Activated CD8-positive, alpha-beta T cell treated with anti-CD3 and anti-CD28 coated beads for 36 hours (primary cell): ENCODE measurements at regions not wholly inside any gene's neighbourhood (a gene's known extent, or its start where the extent isn't known, plus 50 kb on each side); places are given as distances from the start of the nearest gene placed in this dataset.

Source experiments
- ATAC-seq: fragments of 200-7000 bp; cut with Tn5 transposase; one replicate; pipeline ENCODE4 v1.10.0; 2021; ENCODE audit warnings: mild to moderate bottlenecking, moderate library complexity
- CTCF ChIA-PET: fragments of 350-600 bp; sonication (Branson Sonifier 250); formaldehyde crosslinking; loops from one replicate; lab custom pipeline; 2021; ENCODE audit warnings: antibody characterized with exemption; lab: Charles Lee
- POLR2A ChIA-PET: fragments of 350-600 bp; sonication (Branson Sonifier 250); formaldehyde crosslinking; loops from one replicate; lab custom pipeline; 2021; ENCODE audit warnings: antibody characterized with exemption; lab: Charles Lee
- DNase-seq: peaks from one replicate; pipeline ENCODE4 v3.0.0-alpha.2; 2020
- H3K27ac Mint-ChIP-seq: one replicate; pipeline ENCODE4 v1.8.0; 2021; ENCODE audit warnings: mild to moderate bottlenecking, mixed read lengths
- H3K27me3 Mint-ChIP-seq: one replicate; pipeline ENCODE4 v1.8.0; 2021; ENCODE audit warnings: mixed read lengths
- H3K36me3 Mint-ChIP-seq: one replicate; pipeline ENCODE4 v1.8.0; 2021; ENCODE audit warnings: low read depth, mixed read lengths
- H3K4me1 Mint-ChIP-seq: one replicate; pipeline ENCODE4 v1.8.0; 2021; ENCODE audit warnings: low read depth, mixed read lengths
- H3K4me3 Mint-ChIP-seq: one replicate; pipeline ENCODE4 v1.8.0; 2021; ENCODE audit warnings: mild to moderate bottlenecking, moderate library complexity, mixed read lengths
- H3K9me3 Mint-ChIP-seq: one replicate; pipeline ENCODE4 v1.8.0; 2021; ENCODE audit warnings: mixed read lengths
- intact Hi-C: fragments of 100-400 bp; cut with micrococcal nuclease; formaldehyde crosslinking; loops from one replicate; pipeline ENCODE4 v1.10.0; 2022
- TF ChIP-seq, protein P1 (sequence below): fragments of 200-600 bp; IDR thresholded peaks from one replicate; pipeline ENCODE4 v1.8.0; 2022; ENCODE audit warnings: antibody characterized with exemption, mild to moderate bottlenecking

DNA sequence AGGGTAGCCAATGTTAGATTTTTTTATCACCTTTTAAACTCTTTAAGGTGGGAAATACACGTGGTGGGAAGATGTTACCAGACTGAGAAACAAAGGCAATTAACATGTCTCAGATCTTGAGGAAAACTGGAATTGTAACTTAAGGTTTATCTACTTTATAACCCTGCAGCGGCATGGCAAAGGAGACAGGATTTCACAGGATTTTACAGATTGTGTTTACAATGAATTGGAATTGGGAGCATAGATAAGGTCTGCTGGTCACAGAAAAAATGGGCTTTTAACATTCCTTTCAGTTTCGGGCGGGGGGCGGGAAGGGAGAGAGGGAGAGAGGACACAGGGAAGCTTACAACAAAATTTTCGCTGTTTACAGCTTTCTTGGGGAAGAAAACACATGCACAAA lies 467.5 kb upstream of the CT83 start:
- intact Hi-C loops, result no loop called here
- Mint-ChIP-seq H3K4me3 (no peak overlapping the region), H3K36me3 (no peaks in the 10 kb centered on the region), H3K27ac (no peak overlapping the region), H3K4me1 (no peaks in the 10 kb centered on the region), H3K27me3 (no peaks in the 10 kb centered on the region), H3K9me3 (no peaks in the 10 kb centered on the region)
- TF ChIP-seq, protein P1, sequence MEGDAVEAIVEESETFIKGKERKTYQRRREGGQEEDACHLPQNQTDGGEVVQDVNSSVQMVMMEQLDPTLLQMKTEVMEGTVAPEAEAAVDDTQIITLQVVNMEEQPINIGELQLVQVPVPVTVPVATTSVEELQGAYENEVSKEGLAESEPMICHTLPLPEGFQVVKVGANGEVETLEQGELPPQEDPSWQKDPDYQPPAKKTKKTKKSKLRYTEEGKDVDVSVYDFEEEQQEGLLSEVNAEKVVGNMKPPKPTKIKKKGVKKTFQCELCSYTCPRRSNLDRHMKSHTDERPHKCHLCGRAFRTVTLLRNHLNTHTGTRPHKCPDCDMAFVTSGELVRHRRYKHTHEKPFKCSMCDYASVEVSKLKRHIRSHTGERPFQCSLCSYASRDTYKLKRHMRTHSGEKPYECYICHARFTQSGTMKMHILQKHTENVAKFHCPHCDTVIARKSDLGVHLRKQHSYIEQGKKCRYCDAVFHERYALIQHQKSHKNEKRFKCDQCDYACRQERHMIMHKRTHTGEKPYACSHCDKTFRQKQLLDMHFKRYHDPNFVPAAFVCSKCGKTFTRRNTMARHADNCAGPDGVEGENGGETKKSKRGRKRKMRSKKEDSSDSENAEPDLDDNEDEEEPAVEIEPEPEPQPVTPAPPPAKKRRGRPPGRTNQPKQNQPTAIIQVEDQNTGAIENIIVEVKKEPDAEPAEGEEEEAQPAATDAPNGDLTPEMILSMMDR, result no peak
- no peak for DNase-seq
- ChIA-PET POLR2A (no interaction called here), CTCF (no interaction called here)
- ATAC-seq, result no peak

DNA sequence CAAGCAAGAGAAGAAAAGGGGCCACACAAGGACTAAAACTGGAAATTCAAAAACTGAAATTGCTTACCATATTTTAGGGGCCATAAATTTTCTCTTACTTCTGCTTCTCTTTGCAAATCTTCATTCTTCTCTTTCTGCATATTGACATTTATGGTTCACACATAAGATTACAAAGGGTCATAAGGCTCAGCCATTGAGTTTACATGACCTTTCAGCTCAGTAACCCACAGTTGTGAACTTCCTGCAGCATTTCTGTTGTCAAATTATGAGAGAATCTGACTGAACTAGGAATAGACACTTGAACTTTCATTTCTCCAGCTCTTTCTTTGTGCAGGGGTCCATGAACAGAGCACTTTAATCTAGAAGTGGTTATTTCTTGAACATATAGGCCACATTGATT lies 434.8 kb upstream of the CT83 start:
- POLR2A ChIA-PET, result no interaction called here
- Mint-ChIP-seq H3K36me3 (no peaks in the 10 kb centered on the region), H3K4me1 (no peaks in the 10 kb centered on the region), H3K9me3 (peaks cover 4% of the 10 kb centered on the region), H3K27ac (no peak overlapping the region), H3K27me3 (no peaks in the 10 kb centered on the region), H3K4me3 (no peak overlapping the region)
- DNase-seq (no peak), ATAC-seq (no peak)
- CTCF ChIA-PET, result no interaction called here
- TF ChIP-seq, protein P1, result no peak
- intact Hi-C loops, result no loop called here

DNA sequence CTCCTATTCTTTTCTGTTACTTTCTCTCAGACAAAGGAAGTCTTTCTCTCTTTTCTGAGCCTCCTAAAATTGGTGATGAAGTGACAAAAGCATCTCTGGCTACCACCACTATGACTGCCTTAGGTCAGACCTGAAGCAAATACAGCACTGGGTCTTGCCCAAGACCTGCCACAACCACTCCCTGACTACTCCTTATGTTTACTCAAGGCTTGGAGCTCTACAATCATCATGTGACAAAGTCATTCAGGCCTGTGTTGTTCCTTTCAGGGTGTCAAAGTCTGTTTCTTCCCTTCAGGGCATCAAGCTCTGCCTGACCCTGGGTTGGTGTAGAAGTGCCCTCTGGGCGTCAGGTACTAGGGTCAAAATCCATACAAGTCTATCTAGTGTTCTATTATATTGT lies 419.2 kb upstream of the CT83 start:
- intact Hi-C loops, result no loop called here
- no peak for ATAC-seq

DNA sequence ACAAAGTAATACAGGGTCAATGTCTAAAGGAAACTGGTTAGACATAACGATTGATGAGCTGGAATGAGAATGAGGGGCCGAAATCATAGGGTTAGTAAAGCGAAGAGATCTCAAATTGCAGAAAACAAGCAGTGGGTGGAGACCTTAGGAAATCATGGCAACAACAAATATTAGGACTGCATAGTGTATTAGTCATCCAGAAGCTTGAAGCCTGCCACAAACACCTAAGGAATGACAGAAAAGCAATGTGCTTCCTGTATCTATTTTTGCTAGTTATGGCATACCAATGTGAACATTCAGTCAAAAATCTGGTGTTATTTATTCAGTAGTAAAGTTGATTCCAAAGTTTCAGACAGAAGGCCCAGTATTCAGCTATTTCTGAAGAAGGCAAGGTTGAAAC lies 410.9 kb upstream of the CT83 start:
- no peak overlapping the region for H3K27ac Mint-ChIP-seq
- peaks cover 3% of the 10 kb centered on the region for H3K9me3 Mint-ChIP-seq
- DNase-seq, result no peak
- H3K36me3 Mint-ChIP-seq, result no peaks in the 10 kb centered on the region
- H3K4me3 Mint-ChIP-seq, result no peak overlapping the region
- TF ChIP-seq, protein P1, result no peak
- POLR2A ChIA-PET, result no interaction called here
- ATAC-seq, result no peak
- no peaks in the 10 kb centered on the region for H3K4me1 Mint-ChIP-seq
- H3K27me3 Mint-ChIP-seq, result no peaks in the 10 kb centered on the region
- intact Hi-C loops, result no loop called here
- CTCF ChIA-PET, result interaction anchor here (1.3 kb wide), 1 partner anchor 12 kb away, joined by 3 read pairs; no protein-coding TSS in a partner anchor

More for the DNA sequence above, 419.2 kb upstream of the CT83 start:
- Mint-ChIP-seq H3K4me3 (no peak overlapping the region), H3K9me3 (peaks cover 5% of the 10 kb centered on the region), H3K36me3 (no peaks in the 10 kb centered on the region), H3K4me1 (no peaks in the 10 kb centered on the region), H3K27ac (no peak overlapping the region), H3K27me3 (no peaks in the 10 kb centered on the region)
- ChIA-PET POLR2A (no interaction called here), CTCF (no interaction called here)
- TF ChIP-seq, protein P1, result no peak
- DNase-seq, result no peak

DNA sequence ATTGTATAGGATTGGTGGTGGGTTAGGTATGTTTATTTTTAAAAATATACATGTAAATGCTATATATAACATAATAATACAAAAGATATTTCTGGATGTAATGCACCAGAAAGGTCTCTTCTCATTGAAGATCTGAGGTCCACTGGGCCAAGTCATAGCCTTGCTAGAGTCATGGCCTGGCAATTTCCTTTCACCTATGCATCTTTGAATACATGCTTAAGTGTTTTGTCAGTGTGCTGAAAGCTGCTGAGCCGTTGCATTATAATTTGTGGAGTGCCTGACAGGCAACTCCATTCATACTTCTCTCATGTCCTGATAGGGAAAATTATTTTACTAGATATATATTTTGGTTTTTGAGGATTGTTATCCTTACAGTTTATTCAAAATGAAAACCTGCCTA lies 410.2 kb upstream of the CT83 start:
- intact Hi-C loops, result no loop called here
- ChIA-PET POLR2A (no interaction called here), CTCF (no interaction called here)
- Mint-ChIP-seq H3K4me3 (no peak overlapping the region), H3K36me3 (no peaks in the 10 kb centered on the region), H3K9me3 (no peaks in the 10 kb centered on the region), H3K27me3 (no peaks in the 10 kb centered on the region), H3K4me1 (no peaks in the 10 kb centered on the region), H3K27ac (no peak overlapping the region)
- ATAC-seq, result no peak
- TF ChIP-seq, protein P1, result no peak
- no peak for DNase-seq
